Fibroblast of skin of left quadriceps (primary cell): ENCODE measurements at regions not wholly inside any gene's neighbourhood (a gene's known extent, or its start where the extent isn't known, plus 50 kb on each side); places are given as distances from the start of the nearest gene placed in this dataset.

Experiments used
- DNase-seq, 2 experiments: peaks; one replicate each; pipeline ENCODE4 v3.0.0-alpha.2; 2013; ENCODE audit warnings: low read depth in 2 of 2

GRCh38 chr6:139832493-139833305 is 458.3 kb upstream of the CITED2 start:
- no peak for DNase-seq

DNA sequence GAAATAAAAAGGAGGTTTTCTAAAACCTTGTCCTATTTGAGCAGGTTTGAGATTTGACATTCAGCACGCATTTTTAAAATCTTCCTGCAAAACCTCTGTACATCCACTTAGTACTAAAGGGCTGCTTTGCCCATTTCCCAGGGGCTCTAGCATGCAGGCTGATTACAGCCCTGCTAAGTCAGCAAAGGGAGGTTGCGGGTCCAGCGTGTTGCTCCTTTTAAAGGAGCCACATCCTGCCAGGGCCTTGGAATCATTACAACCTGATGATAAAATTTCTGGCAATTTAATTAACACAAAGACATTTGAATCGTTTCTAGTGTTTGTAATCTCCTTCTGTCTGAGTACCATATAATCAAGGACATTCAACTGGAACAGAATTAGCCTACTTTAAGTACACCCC is 455.1 kb upstream of the CITED2 start:
- no peak for DNase-seq

DNA sequence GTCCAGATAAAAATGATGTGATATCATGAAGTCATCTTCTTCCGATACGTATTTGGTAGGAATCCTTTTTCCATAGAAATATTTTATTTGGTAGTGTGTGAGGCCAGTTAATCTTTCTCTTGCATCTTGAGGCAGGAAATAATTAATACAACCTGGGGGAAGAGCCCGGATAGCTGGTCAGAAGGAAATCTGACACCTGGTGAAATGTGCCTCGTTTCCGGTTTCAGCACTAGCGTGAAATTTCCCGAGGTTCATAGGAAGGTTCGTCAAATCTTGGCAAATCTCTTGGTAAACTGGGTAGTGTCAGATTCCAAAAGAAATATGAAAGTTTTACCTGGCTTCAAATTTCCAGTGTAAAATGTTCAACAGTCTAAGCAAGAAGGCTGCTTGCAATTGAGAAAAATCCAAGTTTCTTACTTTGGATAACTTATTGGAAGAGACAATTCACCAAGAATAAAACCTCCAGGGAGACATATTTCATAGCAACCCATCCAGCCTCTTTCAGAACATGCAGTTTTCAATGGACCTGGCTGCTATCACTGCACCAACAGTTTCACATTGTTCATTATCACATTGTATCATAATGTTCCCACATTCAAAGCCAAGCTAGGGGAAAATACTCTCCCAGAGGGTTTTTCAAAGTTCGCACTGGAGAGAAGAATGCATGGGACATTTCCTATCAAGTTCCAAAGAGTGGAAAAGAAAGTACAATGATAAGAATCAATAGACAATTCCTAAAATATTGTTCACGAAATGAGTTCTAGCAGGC is 454.5 kb upstream of the CITED2 start:
- DNase-seq, result no peak

- DNase-seq, result no peak
Observed at GRCh38 chr6:139825935-139826374, 451.5 kb upstream of the CITED2 start.

- no peak for DNase-seq
Observed at GRCh38 chr6:139824864-139825263, 450.4 kb upstream of the CITED2 start.

DNA sequence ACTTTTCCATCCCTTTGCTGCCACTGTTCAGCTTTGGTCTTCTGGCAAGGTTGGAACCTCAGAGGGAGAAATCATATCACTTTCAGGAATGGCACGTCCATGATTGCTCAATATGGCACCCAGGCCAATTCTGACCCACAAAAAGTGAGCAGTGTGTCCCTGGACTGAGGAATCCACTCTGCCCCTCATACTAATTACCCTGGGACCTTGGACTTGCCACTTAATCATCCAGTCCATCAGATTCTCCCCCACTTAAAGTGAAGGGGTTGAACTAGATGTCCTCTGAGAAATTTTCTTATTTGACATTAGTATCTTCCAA is 449.3 kb upstream of the CITED2 start:
- no peak for DNase-seq

DNA sequence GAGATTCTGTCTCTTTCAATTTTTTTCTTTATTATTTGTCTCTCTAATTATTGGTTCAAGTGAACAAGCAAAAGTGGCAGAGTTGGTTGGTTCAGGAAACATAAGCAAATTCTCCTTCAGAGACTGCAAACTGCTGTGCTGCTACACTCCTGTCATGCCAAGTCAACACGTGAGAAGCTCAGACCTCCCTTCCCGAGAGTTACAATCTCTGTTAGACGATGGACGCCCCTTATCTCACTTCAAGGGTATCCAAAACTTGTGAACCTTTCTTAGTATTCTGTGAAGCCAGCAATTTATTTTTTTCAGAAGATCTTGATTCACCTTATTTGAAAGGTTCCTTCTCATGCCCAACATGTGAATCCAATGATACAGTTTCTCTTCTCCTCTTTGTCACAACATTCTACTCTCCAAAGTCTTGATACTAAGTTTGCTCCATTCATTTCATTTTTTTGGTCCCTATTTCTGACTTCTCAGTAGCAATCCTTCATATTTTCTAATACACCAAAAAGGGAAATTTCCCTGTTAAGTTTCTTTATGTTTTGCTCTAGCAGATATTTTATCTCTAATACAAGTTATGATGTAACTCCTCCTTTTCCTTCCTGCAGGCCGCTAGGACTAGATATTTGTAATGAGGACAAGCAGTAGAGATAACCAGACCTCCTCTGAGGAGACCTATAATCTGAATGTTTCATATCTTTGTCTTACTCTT is 448.8 kb upstream of the CITED2 start:
- no peak for DNase-seq

- DNase-seq, result peak; percentile 8 to 11
Observed at GRCh38 chr6:139821676-139822223, 447.3 kb upstream of the CITED2 start.

DNA sequence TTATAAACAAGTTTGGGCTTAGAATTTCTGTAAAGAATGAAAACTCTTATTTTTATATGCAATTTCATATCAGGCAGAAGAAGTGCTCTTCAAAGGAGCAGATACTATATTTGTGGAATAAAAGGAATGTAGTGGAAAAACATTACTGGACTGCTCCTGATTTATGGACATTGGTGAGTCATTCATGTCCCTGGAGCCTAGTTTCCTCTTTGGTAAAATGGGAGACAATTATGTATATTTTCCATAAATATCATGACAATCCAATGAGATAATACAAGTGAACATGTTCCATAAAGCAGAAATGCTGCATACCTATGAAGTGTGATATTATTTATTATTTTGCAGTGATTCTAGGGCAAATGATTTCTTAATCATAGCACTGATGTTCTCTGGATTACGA is 445.8 kb upstream of the CITED2 start:
- peak; percentile 79 to 81 for DNase-seq

DNA sequence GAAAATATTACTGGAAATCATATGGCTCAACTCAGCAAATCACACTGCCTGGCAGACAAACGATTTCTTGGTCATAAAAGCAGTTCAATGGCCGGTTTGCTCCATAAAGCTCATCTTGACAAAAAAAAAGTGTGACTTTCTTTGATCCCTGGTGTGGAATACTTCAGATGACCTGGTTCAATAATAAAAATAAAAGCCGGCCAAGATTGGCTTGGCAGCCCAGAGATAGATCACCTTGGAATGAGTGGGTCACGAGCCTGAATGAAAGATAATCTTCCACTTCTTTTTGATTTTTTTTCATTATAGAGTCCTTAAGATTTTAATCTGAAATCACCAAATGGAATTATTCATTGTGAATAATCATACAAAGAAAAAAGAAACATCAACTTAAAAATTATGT is 445.3 kb upstream of the CITED2 start:
- DNase-seq, result no peak

DNA sequence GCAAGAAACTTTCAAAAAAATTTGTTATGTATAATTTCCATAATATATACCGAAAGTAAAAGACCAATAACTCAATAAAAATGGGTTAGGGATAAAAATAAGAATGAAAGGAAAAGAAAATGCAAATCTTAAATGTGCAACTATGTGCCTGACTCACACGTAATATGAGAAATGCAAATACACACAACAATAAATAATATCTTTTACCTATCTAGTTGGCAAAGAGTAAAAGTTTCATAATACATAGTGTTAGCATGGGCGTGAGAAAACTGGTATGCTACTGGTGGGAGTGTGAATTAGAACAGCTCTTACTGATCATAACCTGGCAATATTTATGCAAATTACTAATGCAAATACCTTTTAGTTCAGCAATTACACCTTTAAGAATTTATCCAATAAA is 438.5 kb upstream of the CITED2 start:
- no peak for DNase-seq

GRCh38 chr6:139801571-139802321 is 427.3 kb upstream of the CITED2 start:
- no peak for DNase-seq

GRCh38 chr6:139800837-139801236 is 426.4 kb upstream of the CITED2 start:
- no peak for DNase-seq

DNA sequence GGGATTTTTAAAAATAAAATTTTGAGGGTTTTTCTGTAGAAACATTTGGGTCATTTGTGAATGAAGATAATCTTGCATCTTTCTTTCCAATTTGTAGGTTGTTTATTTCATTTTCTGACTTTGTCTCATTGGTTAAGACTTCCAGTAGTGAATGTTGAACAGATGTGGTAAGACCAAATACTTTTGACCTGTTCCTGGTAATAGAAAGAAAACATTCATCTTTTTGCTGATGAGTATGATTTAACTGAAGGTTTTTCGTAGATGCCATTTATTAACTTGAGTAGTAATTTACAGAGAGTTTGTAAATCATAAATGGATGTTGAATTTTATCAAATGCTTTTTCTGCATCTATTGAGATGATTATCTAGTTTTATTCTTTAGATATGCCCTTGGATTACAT is 416.1 kb upstream of the CITED2 start:
- no peak for DNase-seq

DNA sequence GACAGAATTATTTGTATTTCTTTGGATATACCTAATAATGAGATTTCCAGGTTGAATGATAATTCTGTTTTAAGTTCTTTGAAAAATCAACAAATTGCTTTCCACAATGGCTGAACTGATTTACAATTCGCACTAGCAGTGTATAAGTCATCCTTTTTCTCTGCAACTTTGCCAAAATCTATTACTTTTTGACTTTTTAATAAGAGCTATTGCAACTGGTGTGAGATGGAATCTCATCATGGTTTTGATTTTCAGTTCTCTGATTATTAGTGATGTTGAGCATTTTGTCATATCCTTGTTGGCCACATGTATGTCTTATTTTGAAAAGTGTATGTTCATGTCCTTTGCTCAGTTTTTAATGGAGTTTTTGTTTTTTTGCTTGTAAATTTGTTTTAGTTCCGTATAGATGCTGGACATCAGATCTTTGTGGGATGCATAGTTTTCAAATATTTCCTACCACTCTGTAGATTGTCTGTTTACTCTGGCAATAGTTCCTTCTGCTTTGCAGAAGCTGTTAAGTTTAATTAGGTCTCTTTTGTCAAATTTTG is 409.8 kb upstream of the CITED2 start:
- DNase-seq, result no peak

GRCh38 chr6:139779988-139780774 is 405.7 kb upstream of the CITED2 start:
- no peak for DNase-seq

DNA sequence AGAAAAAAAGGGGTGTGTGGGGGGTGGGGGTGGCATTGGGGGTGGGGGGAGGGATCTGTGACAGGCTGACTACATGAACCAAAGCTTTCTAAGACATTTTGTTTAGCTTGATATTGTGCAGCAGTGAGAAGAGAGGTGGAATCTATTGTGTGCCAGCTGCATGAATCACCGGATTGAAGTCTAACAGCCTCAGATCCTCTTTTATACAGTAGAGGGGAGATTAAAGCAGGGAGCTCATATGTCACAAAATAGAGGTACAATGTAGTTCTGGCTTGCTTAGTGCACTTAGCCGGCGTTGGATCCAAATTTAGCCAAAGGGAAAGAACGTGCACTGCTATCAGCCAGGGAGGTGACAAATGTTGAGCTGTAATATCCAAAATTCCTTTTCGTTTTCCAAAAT is 404.2 kb upstream of the CITED2 start:
- no peak for DNase-seq

DNA sequence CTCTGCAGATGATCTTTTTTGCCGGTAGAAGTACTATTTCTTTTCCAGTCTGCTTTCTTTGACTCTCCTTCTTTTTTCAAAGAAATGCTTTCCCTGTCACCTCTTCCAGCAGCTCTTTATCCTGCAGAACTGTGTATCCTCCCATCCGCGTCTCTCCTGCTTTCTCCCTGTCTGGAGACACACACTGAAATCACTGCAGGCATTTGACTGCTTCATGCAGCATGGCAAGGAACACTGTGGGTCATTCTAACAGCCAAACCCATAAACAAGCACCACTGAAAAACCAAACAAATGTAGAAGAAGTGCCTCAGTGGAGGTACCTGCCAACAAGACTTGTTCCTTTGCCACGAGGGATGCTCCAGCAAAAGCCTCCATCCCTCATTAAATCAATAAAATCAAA is 403.7 kb upstream of the CITED2 start:
- DNase-seq, result no peak

DNA sequence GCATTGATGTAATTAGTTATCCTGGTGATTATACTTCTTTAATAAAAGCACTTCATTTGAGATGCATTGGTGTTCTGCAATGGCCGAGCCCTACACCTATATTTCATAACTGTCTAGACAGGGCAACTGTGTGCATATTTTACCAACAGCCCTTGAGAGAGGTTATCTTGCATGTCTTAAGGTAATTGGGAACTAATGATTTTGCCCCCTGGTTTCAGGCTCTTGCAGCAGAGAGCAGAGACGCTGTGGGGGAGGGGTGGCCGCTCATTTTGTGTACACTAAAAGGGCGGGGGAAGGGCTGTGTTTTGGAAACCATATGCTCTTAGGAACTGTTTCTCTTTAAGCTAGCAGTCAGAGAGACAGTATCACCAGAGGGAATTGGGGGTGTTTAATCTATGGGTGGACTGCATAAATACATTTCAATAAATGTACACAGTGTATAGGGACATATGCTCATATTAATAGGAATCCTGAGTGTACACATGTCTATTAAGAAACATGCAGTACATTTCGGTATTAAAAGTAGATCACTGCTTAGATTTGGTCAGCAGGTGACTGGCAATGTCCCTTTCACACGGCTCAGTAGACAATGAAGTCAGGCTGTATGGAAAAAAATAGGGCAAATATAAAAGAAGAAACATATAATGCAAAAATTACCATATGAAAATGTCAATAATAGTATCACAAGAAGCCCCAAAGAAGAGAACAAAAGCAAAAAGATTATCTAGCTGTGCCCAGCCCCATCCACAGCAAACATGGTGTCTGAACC is 402.9 kb upstream of the CITED2 start:
- no peak for DNase-seq

DNA sequence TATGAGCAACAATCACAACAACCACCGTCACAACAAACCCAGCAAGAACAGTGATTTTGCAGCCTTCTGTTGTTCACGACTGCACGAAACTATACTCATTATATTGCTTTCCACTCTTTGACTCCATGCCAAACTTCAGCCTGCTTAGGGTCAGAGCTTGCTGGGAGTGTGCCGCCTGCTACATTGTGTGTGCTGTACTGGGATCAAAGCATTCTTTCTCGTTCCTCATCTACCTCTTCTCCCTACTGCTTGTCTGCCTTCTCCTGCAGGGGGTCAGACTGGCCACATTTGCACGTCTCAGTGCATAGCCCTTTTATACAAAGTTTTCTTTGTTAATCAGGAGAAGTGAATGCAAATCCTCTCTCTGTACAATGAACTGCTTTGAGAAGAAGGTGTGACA is 401.6 kb upstream of the CITED2 start:
- DNase-seq, result no peak
